ENCODE measurements at regions not wholly inside any gene's neighbourhood (a gene's known extent, or its start where the extent isn't known, plus 50 kb on each side); places are given as distances from the start of the nearest gene placed in this dataset.

- Histone ChIP-seq H3K4me1 (ENCODE audit: control insufficient read depth in 2 of 2, insufficient read depth in 2 of 2, low read length in 1 of 2) (no peaks in the 10 kb centered on the region), H3K36me3 (ENCODE audit: control insufficient read depth in 2 of 2, insufficient read depth in 2 of 2, low read length in 1 of 2) (no peaks in the 10 kb centered on the region), H3K27ac (ENCODE audit: low read depth in 2 of 2, low read length in 1 of 2) (no peak overlapping the region), H3K9me3 (ENCODE audit: control insufficient read depth in 2 of 2, insufficient read depth in 1 of 2, low read depth in 1 of 2, low read length in 1 of 2) (no peaks in the 10 kb centered on the region), H3K27me3 (ENCODE audit: control insufficient read depth in 1 of 2, insufficient read depth in 2 of 2, low read length in 2 of 2) (no peaks in the 10 kb centered on the region), H3K4me3 (ENCODE audit: low read depth in 1 of 2, low read length in 2 of 2) (no peak overlapping the region)
- WGBS, 2 donors, result 48 to 60% methylated on average over 2 of the region's 2 CpGs
These were observed 378.3 kb downstream of the PBX1 start for GRCh38 chr1:164937291-164937690.

- H3K36me3 ChIP-seq (ENCODE audit: control insufficient read depth in 2 of 2, insufficient read depth in 2 of 2, low read length in 1 of 2), result no peaks in the 10 kb centered on the region
- H3K27me3 ChIP-seq (ENCODE audit: control insufficient read depth in 1 of 2, insufficient read depth in 2 of 2, low read length in 2 of 2), result no peaks in the 10 kb centered on the region
- WGBS, 2 donors, result 46 to 48% methylated on average over 4 of the region's 4 CpGs
- H3K4me3 ChIP-seq (ENCODE audit: low read depth in 1 of 2, low read length in 2 of 2), result no peak overlapping the region
- no peak overlapping the region for H3K27ac ChIP-seq (ENCODE audit: low read depth in 2 of 2, low read length in 1 of 2)
- H3K4me1 ChIP-seq (ENCODE audit: control insufficient read depth in 2 of 2, insufficient read depth in 2 of 2, low read length in 1 of 2), result no peaks in the 10 kb centered on the region
- H3K9me3 ChIP-seq (ENCODE audit: control insufficient read depth in 2 of 2, insufficient read depth in 1 of 2, low read depth in 1 of 2, low read length in 1 of 2), result no peaks in the 10 kb centered on the region
These were observed 373.6 kb downstream of the PBX1 start for GRCh38 chr1:164932580-164932979.

GRCh38 chr1:164930833-164931232, 371.8 kb downstream of the PBX1 start:
- Histone ChIP-seq H3K9me3 (ENCODE audit: control insufficient read depth in 2 of 2, insufficient read depth in 1 of 2, low read depth in 1 of 2, low read length in 1 of 2) (no peaks in the 10 kb centered on the region), H3K36me3 (ENCODE audit: control insufficient read depth in 2 of 2, insufficient read depth in 2 of 2, low read length in 1 of 2) (no peaks in the 10 kb centered on the region), H3K4me1 (ENCODE audit: control insufficient read depth in 2 of 2, insufficient read depth in 2 of 2, low read length in 1 of 2) (no peaks in the 10 kb centered on the region), H3K27me3 (ENCODE audit: control insufficient read depth in 1 of 2, insufficient read depth in 2 of 2, low read length in 2 of 2) (no peaks in the 10 kb centered on the region), H3K4me3 (ENCODE audit: low read depth in 1 of 2, low read length in 2 of 2) (no peak overlapping the region), H3K27ac (ENCODE audit: low read depth in 2 of 2, low read length in 1 of 2) (no peak overlapping the region)
- WGBS, 2 donors, result 79 to 90% methylated on average over 1 of the region's 1 CpG

GRCh38 chr1:164930241-164930640, 371.3 kb downstream of the PBX1 start:
- Histone ChIP-seq H3K4me3 (ENCODE audit: low read depth in 1 of 2, low read length in 2 of 2) (no peak overlapping the region), H3K9me3 (ENCODE audit: control insufficient read depth in 2 of 2, insufficient read depth in 1 of 2, low read depth in 1 of 2, low read length in 1 of 2) (no peaks in the 10 kb centered on the region), H3K27me3 (ENCODE audit: control insufficient read depth in 1 of 2, insufficient read depth in 2 of 2, low read length in 2 of 2) (no peaks in the 10 kb centered on the region), H3K27ac (ENCODE audit: low read depth in 2 of 2, low read length in 1 of 2) (no peak overlapping the region), H3K36me3 (ENCODE audit: control insufficient read depth in 2 of 2, insufficient read depth in 2 of 2, low read length in 1 of 2) (no peaks in the 10 kb centered on the region), H3K4me1 (ENCODE audit: control insufficient read depth in 2 of 2, insufficient read depth in 2 of 2, low read length in 1 of 2) (no peaks in the 10 kb centered on the region)
- WGBS, 2 donors, result 68 to 76% methylated on average over 2 of the region's 2 CpGs

- H3K36me3 ChIP-seq (ENCODE audit: control insufficient read depth in 2 of 2, insufficient read depth in 2 of 2, low read length in 1 of 2), result no peaks in the 10 kb centered on the region
- H3K27ac ChIP-seq (ENCODE audit: low read depth in 2 of 2, low read length in 1 of 2), result no peak overlapping the region
- 67 to 70% methylated on average over 6 of the region's 6 CpGs for WGBS, 2 donors
- no peaks in the 10 kb centered on the region for H3K9me3 ChIP-seq (ENCODE audit: control insufficient read depth in 2 of 2, insufficient read depth in 1 of 2, low read depth in 1 of 2, low read length in 1 of 2)
- no peaks in the 10 kb centered on the region for H3K4me1 ChIP-seq (ENCODE audit: control insufficient read depth in 2 of 2, insufficient read depth in 2 of 2, low read length in 1 of 2)
- H3K4me3 ChIP-seq (ENCODE audit: low read depth in 1 of 2, low read length in 2 of 2), result no peak overlapping the region
- no peaks in the 10 kb centered on the region for H3K27me3 ChIP-seq (ENCODE audit: control insufficient read depth in 1 of 2, insufficient read depth in 2 of 2, low read length in 2 of 2)
These were observed 369.3 kb downstream of the PBX1 start for GRCh38 chr1:164928232-164928812.

GRCh38 chr1:164926107-164926506, 367.1 kb downstream of the PBX1 start:
- Histone ChIP-seq H3K27ac (ENCODE audit: low read depth in 2 of 2, low read length in 1 of 2) (no peak overlapping the region), H3K9me3 (ENCODE audit: control insufficient read depth in 2 of 2, insufficient read depth in 1 of 2, low read depth in 1 of 2, low read length in 1 of 2) (no peaks in the 10 kb centered on the region), H3K27me3 (ENCODE audit: control insufficient read depth in 1 of 2, insufficient read depth in 2 of 2, low read length in 2 of 2) (no peaks in the 10 kb centered on the region), H3K4me3 (ENCODE audit: low read depth in 1 of 2, low read length in 2 of 2) (no peak overlapping the region), H3K36me3 (ENCODE audit: control insufficient read depth in 2 of 2, insufficient read depth in 2 of 2, low read length in 1 of 2) (no peaks in the 10 kb centered on the region), H3K4me1 (ENCODE audit: control insufficient read depth in 2 of 2, insufficient read depth in 2 of 2, low read length in 1 of 2) (no peaks in the 10 kb centered on the region)
- WGBS, 2 donors, result 66 to 71% methylated on average over 2 of the region's 2 CpGs

- no peaks in the 10 kb centered on the region for H3K27me3 ChIP-seq (ENCODE audit: control insufficient read depth in 1 of 2, insufficient read depth in 2 of 2, low read length in 2 of 2)
- no peak overlapping the region for H3K4me3 ChIP-seq (ENCODE audit: low read depth in 1 of 2, low read length in 2 of 2)
- no peaks in the 10 kb centered on the region for H3K9me3 ChIP-seq (ENCODE audit: control insufficient read depth in 2 of 2, insufficient read depth in 1 of 2, low read depth in 1 of 2, low read length in 1 of 2)
- no peaks in the 10 kb centered on the region for H3K36me3 ChIP-seq (ENCODE audit: control insufficient read depth in 2 of 2, insufficient read depth in 2 of 2, low read length in 1 of 2)
- H3K4me1 ChIP-seq (ENCODE audit: control insufficient read depth in 2 of 2, insufficient read depth in 2 of 2, low read length in 1 of 2), result no peaks in the 10 kb centered on the region
- no peak overlapping the region for H3K27ac ChIP-seq (ENCODE audit: low read depth in 2 of 2, low read length in 1 of 2)
These were observed 363.6 kb downstream of the PBX1 start for GRCh38 chr1:164922585-164922984.

- Histone ChIP-seq H3K4me1 (ENCODE audit: control insufficient read depth in 2 of 2, insufficient read depth in 2 of 2, low read length in 1 of 2) (no peaks in the 10 kb centered on the region), H3K27ac (ENCODE audit: low read depth in 2 of 2, low read length in 1 of 2) (no peak overlapping the region), H3K27me3 (ENCODE audit: control insufficient read depth in 1 of 2, insufficient read depth in 2 of 2, low read length in 2 of 2) (no peaks in the 10 kb centered on the region), H3K9me3 (ENCODE audit: control insufficient read depth in 2 of 2, insufficient read depth in 1 of 2, low read depth in 1 of 2, low read length in 1 of 2) (no peaks in the 10 kb centered on the region), H3K36me3 (ENCODE audit: control insufficient read depth in 2 of 2, insufficient read depth in 2 of 2, low read length in 1 of 2) (no peaks in the 10 kb centered on the region), H3K4me3 (ENCODE audit: low read depth in 1 of 2, low read length in 2 of 2) (no peak overlapping the region)
- WGBS, 2 donors, result 82 to 84% methylated on average over 5 of the region's 5 CpGs
These were observed 362.5 kb downstream of the PBX1 start for GRCh38 chr1:164921493-164921892.

GRCh38 chr1:164918140-164918539, 359.2 kb downstream of the PBX1 start:
- H3K4me3 ChIP-seq (ENCODE audit: low read depth in 1 of 2, low read length in 2 of 2), result no peak overlapping the region
- H3K36me3 ChIP-seq (ENCODE audit: control insufficient read depth in 2 of 2, insufficient read depth in 2 of 2, low read length in 1 of 2), result no peaks in the 10 kb centered on the region
- no peaks in the 10 kb centered on the region for H3K9me3 ChIP-seq (ENCODE audit: control insufficient read depth in 2 of 2, insufficient read depth in 1 of 2, low read depth in 1 of 2, low read length in 1 of 2)
- no peak overlapping the region for H3K27ac ChIP-seq (ENCODE audit: low read depth in 2 of 2, low read length in 1 of 2)
- H3K4me1 ChIP-seq (ENCODE audit: control insufficient read depth in 2 of 2, insufficient read depth in 2 of 2, low read length in 1 of 2), result no peaks in the 10 kb centered on the region
- WGBS, 2 donors, result 30 to 53% methylated on average over 2 of the region's 2 CpGs
- H3K27me3 ChIP-seq (ENCODE audit: control insufficient read depth in 1 of 2, insufficient read depth in 2 of 2, low read length in 2 of 2), result no peaks in the 10 kb centered on the region

GRCh38 chr1:164914208-164914607, 355.2 kb downstream of the PBX1 start:
- 20 to 22% methylated on average over 1 of the region's 1 CpG for WGBS, 2 donors
- Histone ChIP-seq H3K4me3 (ENCODE audit: low read depth in 1 of 2, low read length in 2 of 2) (no peak overlapping the region), H3K27ac (ENCODE audit: low read depth in 2 of 2, low read length in 1 of 2) (no peak overlapping the region), H3K4me1 (ENCODE audit: control insufficient read depth in 2 of 2, insufficient read depth in 2 of 2, low read length in 1 of 2) (no peaks in the 10 kb centered on the region), H3K36me3 (ENCODE audit: control insufficient read depth in 2 of 2, insufficient read depth in 2 of 2, low read length in 1 of 2) (no peaks in the 10 kb centered on the region), H3K27me3 (ENCODE audit: control insufficient read depth in 1 of 2, insufficient read depth in 2 of 2, low read length in 2 of 2) (no peaks in the 10 kb centered on the region), H3K9me3 (ENCODE audit: control insufficient read depth in 2 of 2, insufficient read depth in 1 of 2, low read depth in 1 of 2, low read length in 1 of 2) (no peaks in the 10 kb centered on the region)

Measured in esophagus (tissue), 2 donors.